ENCODE measurements at regions not wholly inside any gene's neighbourhood (a gene's known extent, or its start where the extent isn't known, plus 50 kb on each side); places are given as distances from the start of the nearest gene placed in this dataset.

DNA sequence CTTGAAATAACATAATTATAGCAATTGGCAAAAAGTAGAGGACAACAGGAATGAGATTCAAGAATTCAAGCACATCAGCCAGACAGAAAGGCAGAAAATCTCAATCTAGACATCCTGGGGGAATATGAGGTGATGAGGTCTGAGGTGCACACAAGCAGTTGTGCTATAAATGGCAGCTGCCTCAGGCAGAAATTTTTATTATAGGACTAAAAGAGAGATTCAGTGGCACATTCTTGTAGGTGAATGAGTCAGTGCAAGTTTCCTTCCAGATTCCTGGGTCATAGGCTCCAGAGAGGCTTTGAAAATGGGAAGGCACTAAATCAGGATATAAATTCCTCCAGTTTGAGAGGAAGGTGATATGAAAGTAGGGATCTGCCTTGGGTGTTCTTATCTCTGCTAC, 127.2 kb upstream of the THSD7B start:
- TF ChIP-seq CTCF (IDR thresholded peaks at IDR 0.05): no peak
- no peak for TF ChIP-seq POLR2AphosphoS5 (IDR thresholded peaks at IDR 0.05; ENCODE audit: low read depth, low read length)
- TF ChIP-seq, protein P1, sequence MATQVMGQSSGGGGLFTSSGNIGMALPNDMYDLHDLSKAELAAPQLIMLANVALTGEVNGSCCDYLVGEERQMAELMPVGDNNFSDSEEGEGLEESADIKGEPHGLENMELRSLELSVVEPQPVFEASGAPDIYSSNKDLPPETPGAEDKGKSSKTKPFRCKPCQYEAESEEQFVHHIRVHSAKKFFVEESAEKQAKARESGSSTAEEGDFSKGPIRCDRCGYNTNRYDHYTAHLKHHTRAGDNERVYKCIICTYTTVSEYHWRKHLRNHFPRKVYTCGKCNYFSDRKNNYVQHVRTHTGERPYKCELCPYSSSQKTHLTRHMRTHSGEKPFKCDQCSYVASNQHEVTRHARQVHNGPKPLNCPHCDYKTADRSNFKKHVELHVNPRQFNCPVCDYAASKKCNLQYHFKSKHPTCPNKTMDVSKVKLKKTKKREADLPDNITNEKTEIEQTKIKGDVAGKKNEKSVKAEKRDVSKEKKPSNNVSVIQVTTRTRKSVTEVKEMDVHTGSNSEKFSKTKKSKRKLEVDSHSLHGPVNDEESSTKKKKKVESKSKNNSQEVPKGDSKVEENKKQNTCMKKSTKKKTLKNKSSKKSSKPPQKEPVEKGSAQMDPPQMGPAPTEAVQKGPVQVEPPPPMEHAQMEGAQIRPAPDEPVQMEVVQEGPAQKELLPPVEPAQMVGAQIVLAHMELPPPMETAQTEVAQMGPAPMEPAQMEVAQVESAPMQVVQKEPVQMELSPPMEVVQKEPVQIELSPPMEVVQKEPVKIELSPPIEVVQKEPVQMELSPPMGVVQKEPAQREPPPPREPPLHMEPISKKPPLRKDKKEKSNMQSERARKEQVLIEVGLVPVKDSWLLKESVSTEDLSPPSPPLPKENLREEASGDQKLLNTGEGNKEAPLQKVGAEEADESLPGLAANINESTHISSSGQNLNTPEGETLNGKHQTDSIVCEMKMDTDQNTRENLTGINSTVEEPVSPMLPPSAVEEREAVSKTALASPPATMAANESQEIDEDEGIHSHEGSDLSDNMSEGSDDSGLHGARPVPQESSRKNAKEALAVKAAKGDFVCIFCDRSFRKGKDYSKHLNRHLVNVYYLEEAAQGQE (IDR thresholded peaks at IDR 0.05; ENCODE audit: insufficient read depth in 1 of 2, low read depth in 2 of 2, low read length in 1 of 2): no peak
